ENCODE measurements at regions not wholly inside any gene's neighbourhood (a gene's known extent, or its start where the extent isn't known, plus 50 kb on each side); places are given as distances from the start of the nearest gene placed in this dataset.

DNA sequence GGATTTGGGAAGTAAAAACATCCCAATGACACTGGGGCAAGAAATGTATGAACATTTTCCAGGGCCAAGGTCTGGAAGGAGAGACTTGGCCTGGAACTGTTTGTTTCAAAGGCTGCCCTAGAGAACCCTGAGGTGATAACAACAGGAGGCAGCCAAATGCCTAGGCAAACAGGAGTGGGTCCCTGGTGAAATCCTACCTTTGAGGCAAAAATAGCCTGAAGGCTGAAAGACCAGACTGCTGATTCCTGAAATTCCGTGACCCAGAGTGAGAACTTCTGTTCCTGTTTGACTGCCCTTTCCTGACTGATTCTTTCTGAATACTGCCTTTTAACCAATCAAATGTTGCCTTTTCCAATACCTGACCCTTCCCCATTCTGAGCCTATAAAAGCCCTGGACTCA lies 196.4 kb downstream of the NSUN3 start:
- no peak for DNase-seq

GRCh38 chr3:94269763-94270162 lies 206.9 kb downstream of the NSUN3 start:
- DNase-seq, result no peak

DNA sequence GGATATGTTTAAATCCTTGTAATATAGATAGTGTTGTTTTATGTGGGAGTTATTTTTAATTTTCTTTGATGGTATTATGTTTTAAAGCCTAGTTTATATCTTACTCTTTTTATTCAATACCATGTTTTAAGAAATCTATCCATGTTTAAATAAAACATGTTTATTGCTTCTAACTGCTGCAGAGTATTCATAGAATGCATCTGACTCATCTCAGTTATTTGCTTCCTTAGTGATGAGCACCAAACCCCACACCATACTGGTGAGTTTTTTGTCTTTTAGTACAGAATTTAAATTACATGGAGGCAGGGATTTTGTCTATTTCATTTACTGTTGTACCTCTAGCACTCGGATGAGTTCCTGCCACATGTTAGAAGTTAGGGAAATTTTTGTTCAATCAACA lies 209.2 kb downstream of the NSUN3 start:
- DNase-seq, result no peak

DNA sequence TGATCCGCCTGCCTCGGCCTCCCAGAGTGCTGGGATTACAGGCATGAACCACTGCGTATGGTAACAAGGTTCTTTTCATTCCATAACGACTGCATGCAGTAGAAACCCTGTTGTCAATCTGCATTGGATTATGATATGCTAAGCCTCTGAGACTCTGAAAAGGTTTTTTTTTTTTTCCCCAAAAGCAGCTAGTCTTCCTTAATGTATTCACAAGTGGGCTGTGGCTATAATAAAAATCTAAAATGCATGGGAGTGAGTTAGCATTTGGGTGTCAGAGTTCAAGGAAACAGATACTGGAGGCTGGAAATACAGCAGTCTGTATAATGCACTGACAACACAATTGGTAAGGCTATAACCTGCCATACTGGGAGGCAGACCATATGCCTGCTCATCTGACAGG lies 218.1 kb downstream of the NSUN3 start:
- no peak for DNase-seq

DNA sequence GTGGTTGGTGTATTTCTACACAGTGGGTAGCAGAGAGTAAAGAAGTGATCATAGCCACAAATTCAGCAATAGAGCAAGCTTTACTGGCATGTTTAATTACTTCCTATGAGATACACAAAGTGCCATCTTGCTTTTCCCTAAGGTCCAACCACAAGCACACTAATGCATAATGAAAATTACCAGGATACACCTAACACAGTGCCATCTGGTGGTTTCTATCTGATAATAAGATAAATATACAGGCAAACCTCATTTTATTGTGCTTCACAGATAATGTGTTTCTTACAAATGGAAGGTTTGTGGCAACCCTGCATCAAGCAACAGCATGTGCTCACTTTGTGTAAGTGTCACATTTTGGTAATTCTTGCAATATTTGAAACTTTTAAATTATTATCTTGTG lies 223.0 kb downstream of the NSUN3 start:
- no peak for DNase-seq

DNA sequence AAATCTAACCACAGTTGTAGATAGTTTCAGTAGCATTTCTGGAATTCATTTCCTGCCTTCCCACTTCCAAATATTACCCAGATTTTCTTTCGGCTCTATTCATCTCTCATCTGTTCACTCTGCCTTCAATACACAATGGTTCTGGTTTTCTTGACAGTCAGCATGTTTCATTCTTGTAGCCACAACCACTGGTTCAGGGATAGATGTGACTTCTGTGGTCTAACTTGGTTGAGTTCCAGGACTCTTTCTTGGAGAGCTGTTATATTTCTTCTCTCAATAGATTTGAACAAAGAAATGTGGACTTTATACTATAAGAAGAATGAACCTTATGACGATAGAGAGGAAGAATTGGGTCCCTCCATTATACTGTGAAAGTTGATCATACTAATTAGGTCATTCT lies 228.8 kb downstream of the NSUN3 start:
- DNase-seq, result no peak

DNA sequence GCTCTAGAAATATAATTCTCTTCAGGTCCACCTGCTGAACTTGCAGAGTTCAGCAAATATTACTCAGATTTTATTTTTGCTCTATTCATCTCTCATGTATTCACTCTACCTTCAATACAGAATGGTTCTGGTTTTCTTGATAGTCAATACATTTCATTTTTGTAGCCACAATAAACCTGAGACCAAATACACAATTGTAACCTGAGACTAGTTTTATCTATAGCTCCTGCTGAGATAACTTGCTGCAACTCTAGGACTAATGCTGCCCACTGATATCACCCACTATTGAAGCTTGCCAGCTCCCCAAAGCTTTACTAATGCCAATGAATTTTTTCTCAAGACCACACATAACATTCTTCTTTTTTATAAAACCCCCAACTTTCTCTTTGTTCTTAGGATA lies 229.3 kb downstream of the NSUN3 start:
- DNase-seq, result no peak

DNA sequence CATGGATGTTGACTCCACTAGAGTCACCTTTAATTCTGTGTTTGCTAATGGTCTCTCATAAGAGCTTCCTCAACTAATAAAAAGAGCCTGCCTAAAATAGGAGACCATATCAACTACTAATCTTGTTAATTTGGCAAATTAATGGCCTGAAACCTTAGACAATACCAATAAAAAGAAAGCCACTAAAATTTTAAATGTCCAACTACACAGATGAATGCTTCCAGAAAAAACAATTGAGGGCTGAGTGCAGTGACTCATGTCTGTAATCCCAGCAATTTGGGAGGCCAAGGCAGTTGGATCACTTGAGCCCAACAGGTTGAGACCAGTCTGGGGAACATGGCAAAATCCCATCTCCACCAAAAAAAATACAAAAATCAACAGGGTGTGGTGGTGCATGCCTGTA lies 230.9 kb downstream of the NSUN3 start:
- DNase-seq, result no peak

- DNase-seq, result no peak
These were observed 231.9 kb downstream of the NSUN3 start for GRCh38 chr3:94294806-94295205.

DNA sequence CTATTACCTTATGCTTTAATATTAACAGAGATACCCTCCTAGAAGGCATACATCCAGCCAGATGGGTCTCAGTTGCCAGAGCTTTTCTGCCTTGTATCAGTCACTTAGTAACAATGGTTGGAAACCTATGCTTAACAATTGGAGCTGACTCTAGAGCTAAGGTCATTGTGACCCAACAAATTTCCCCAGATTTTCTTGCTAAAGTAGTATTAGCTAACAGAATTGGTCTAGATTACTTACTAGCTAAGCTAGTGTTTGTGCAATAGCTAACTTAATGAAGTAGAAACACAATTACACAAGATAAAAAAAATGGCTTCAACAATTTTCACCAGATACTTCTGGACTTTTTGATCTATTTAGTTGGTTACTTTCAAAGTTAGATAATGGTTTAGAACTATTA lies 236.9 kb downstream of the NSUN3 start:
- DNase-seq, result no peak

DNA sequence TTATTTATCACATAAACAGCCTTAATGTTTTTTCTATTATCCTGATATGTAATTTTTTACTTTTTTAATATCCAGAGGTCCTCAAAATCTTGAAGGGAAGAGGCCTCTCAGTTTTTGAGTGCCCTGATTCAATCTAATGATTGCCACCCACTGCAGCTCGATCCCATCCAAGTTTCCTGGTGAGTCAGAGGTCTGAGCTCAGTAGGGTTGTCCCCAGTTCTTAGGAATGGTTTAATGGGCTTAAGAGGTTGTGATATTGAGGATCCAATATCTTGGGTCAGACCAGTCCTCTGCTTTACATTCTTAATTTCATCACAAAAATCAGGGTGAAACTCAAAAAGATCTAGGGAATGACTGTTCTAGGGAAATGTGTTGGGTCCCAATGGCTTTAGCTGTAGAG lies 238.5 kb downstream of the NSUN3 start:
- no peak for DNase-seq

DNA sequence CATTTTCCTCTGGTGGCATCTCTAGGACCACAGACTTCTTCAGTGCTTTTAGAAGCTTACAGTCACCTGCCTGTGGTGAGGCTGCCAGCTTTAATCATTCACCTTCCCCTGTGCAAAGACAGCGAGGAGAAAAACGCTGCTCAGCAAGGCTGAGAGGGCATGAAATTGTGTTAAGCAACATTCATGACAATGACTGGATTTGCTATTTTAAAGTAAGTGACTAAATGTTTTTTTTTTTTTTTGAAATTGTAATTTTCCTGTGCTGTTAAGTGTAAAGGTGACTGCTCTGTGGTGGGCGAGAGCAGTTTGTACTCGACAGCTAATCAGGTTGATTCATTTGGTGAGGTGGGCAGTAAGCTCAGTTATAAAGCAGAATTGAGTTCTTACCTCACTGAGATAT lies 240.4 kb downstream of the NSUN3 start:
- DNase-seq, result no peak

DNA sequence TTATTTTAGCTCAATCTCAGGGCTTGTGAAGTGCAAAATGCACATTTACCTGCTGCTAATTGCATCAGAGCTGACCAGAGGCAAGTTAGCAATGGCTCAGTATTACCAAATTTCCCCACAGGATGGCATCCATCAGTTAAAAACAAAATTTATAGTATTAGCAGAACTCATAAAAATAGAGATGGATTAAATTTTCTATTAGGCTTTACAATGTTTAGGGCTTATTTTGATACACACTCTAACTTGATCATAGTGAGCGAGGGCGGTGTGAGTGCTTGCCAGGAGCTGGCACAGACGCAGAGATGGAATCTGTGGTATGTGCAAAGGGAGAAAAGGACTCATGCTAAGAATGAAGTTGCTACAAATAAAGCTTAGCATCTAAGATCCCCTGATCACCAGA lies 241.0 kb downstream of the NSUN3 start:
- DNase-seq, result peak; percentile 36

- DNase-seq, result no peak
These were observed 242.1 kb downstream of the NSUN3 start for GRCh38 chr3:94304954-94305353.

- DNase-seq, result peak; percentile 41
These were observed 243.2 kb downstream of the NSUN3 start for GRCh38 chr3:94305835-94306611.

- no peak for DNase-seq
These were observed 244.7 kb downstream of the NSUN3 start for GRCh38 chr3:94307588-94307987.

GRCh38 chr3:94308767-94309166 lies 245.9 kb downstream of the NSUN3 start:
- DNase-seq, result no peak

GRCh38 chr3:94310341-94311135 lies 247.7 kb downstream of the NSUN3 start:
- DNase-seq, result no peak

DNA sequence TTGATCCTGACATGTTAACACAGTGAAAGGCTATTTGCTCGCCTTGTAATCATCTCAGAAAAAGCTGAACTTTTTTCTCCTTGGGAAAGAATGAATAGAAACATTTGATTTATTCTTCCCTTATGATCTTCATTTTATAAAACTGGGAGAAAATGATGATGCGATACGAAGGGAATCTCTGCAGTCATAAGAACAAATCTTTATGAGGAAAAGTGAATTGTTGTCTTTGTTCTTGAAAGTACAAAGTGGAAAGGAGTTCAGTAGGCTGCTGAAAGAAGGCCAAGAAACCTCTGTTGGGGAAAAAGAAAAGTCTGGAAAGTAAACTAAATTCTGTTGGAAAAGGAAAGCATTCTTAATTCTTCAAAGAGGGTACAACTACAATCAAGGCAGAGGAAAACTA lies 248.8 kb downstream of the NSUN3 start:
- DNase-seq, result no peak

GRCh38 chr3:94314218-94314883 lies 251.5 kb downstream of the NSUN3 start:
- DNase-seq, result no peak

- DNase-seq, result no peak
These were observed 254.2 kb downstream of the NSUN3 start for GRCh38 chr3:94317017-94317416.

GRCh38 chr3:94323596-94323995 lies 260.7 kb downstream of the NSUN3 start:
- no peak for DNase-seq

DNA sequence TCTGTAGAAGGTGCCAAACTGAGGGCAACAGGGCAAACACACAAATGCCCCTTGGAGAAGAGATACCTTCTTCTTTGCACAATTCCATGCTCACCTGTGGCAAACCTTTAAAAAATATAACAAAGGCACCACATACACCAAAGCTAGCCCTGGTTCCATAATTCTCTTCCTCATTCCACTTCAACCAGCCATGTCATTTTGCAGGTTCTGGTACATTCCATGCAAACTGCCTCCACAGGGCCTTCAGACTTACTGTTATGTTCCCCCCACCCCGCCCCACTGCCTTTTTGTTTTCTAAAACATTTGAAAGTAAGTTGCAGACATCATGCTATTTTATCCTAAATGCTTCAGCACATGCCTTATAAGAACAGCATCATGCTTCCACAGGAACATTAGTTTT lies 269.0 kb downstream of the NSUN3 start:
- DNase-seq, result no peak
